IMR-90 (cell line): ENCODE measurements at regions not wholly inside any gene's neighbourhood (a gene's known extent, or its start where the extent isn't known, plus 50 kb on each side); places are given as distances from the start of the nearest gene placed in this dataset.

Source experiments
- ATAC-seq: fragments of 200-7000 bp; cut with Tn5 transposase; 2 replicates; pipeline ENCODE4 v1.9.1; 2020; ENCODE audit warnings: low read depth, mild to moderate bottlenecking, moderate library complexity
- BruUV-seq: library from RNA; stranded (reverse); fragments of 400-500 nt; replicated peaks from 2 replicates; lab custom pipeline; 2021; lab: Mats Ljungman, UMichigan
- CTCF ChIA-PET: fragments of 300-600 bp; formaldehyde crosslinking; extraction: SDS; loops from one replicate; lab custom pipeline; 2021; ENCODE audit warnings: antibody characterized with exemption; lab: Yijun Ruan, JAX
- POLR2A ChIA-PET: fragments of 300-600 bp; sonication (Branson Sonifier 250); formaldehyde crosslinking; loops from one replicate; lab custom pipeline; 2022; ENCODE audit warnings: antibody characterized with exemption; ENCODE audit not compliant: unreplicated experiment; lab: Charles Lee
- DNase-seq: peaks from one replicate; pipeline ENCODE4 v3.0.0; 2013
- H2AFZ ChIP-seq: replicated peaks from 2 replicates; pipeline ENCODE3; 2013; ENCODE audit warnings: low read length, mild to moderate bottlenecking; ENCODE audit not compliant: poor library complexity
- H2AK5ac ChIP-seq: 2 replicates; pipeline ENCODE4 v1.6.1; 2013; ENCODE audit warnings: low read depth, low read length, inconsistent platforms
- H2AK9ac ChIP-seq: replicated peaks from 2 replicates; pipeline ENCODE3; 2013; ENCODE audit warnings: mild to moderate bottlenecking, low read depth, low read length, moderate library complexity; ENCODE audit not compliant: poor library complexity
- H2BK120ac ChIP-seq: 2 replicates; pipeline ENCODE4 v1.6.1; 2013; ENCODE audit warnings: low read depth, low read length, inconsistent platforms
- H2BK15ac ChIP-seq: 3 replicates; pipeline ENCODE4 v1.6.1; 2013; ENCODE audit warnings: low read depth, low read length, inconsistent platforms
- H2BK20ac ChIP-seq: 2 replicates; pipeline ENCODE4 v1.6.1; 2013; ENCODE audit warnings: low read depth, mild to moderate bottlenecking, inconsistent platforms, low read length, moderate library complexity
- H2BK5ac ChIP-seq: 2 replicates; pipeline ENCODE4 v1.6.1; 2013; ENCODE audit warnings: mild to moderate bottlenecking, low read depth, low read length, inconsistent platforms; ENCODE audit not compliant: poor library complexity, severe bottlenecking
- H3K14ac ChIP-seq: replicated peaks from 2 replicates; pipeline ENCODE4 v1.6.1; 2013; ENCODE audit warnings: low read depth, low read length, inconsistent platforms
- H3K18ac ChIP-seq: 2 replicates; pipeline ENCODE4 v1.6.1; 2013; ENCODE audit warnings: low read depth, low read length, control low read depth
- H3K23ac ChIP-seq: 2 replicates; pipeline ENCODE4 v1.6.1; 2013; ENCODE audit warnings: low read depth, low read length, inconsistent platforms
- H3K27ac ChIP-seq: 2 replicates; pipeline ENCODE4 v1.5.1; 2013; ENCODE audit warnings: mild to moderate bottlenecking, control low read depth, low read length; ENCODE audit not compliant: insufficient read depth
- H3K27me3 ChIP-seq: 2 replicates; pipeline ENCODE4 v1.6.1; 2013; ENCODE audit warnings: low read length; ENCODE audit not compliant: control insufficient read depth, insufficient read depth
- H3K36me3 ChIP-seq: 2 replicates; pipeline ENCODE4 v1.6.1; 2013; ENCODE audit warnings: low read length, mixed read lengths; ENCODE audit not compliant: control insufficient read depth, insufficient read depth
- H3K4ac ChIP-seq: 2 replicates; pipeline ENCODE4 v1.6.1; 2013; ENCODE audit warnings: low read depth, low read length, inconsistent platforms
- H3K4me1 ChIP-seq: 2 replicates; pipeline ENCODE4 v1.6.1; 2013; ENCODE audit warnings: low read length, mixed read lengths; ENCODE audit not compliant: control insufficient read depth, insufficient read depth
- H3K4me2 ChIP-seq: 2 replicates; pipeline ENCODE4 v1.6.1; 2013; ENCODE audit warnings: low read depth, mild to moderate bottlenecking, control low read depth, low read length, moderate library complexity
- H3K4me3 ChIP-seq: 2 replicates; pipeline ENCODE4 v1.5.1; 2013; ENCODE audit warnings: low read depth, mild to moderate bottlenecking, control low read depth, low read length, moderate library complexity; ENCODE audit not compliant: insufficient read depth
- H3K56ac ChIP-seq: 2 replicates; pipeline ENCODE4 v1.6.1; 2013; ENCODE audit warnings: low read length, inconsistent platforms; ENCODE audit not compliant: insufficient read depth; ENCODE audit errors: extremely low read depth
- H3K79me1 ChIP-seq, 2 experiments: 2 replicates each; pipeline ENCODE4 v1.6.1; 2013; ENCODE audit warnings: low read length in 2 of 2, inconsistent platforms in 1 of 2, low read depth in 1 of 2
- H3K9ac ChIP-seq: 2 replicates; pipeline ENCODE4 v1.6.1; 2013; ENCODE audit warnings: low read depth, low read length, control low read depth
- H3K9me1 ChIP-seq: 2 replicates; pipeline ENCODE4 v1.6.1; 2013; ENCODE audit warnings: low read length, inconsistent platforms; ENCODE audit not compliant: insufficient read depth
- H3K9me3 ChIP-seq: 2 replicates; pipeline ENCODE4 v1.6.1; 2013; ENCODE audit warnings: low read length; ENCODE audit not compliant: control insufficient read depth, insufficient read depth
- H4K20me1 ChIP-seq: 2 replicates; pipeline ENCODE4 v1.6.1; 2013; ENCODE audit warnings: low read length, inconsistent platforms; ENCODE audit not compliant: insufficient read depth
- H4K5ac ChIP-seq: 2 replicates; pipeline ENCODE4 v1.6.1; 2013; ENCODE audit warnings: mild to moderate bottlenecking, low read depth, low read length, control low read depth
- H4K8ac ChIP-seq, 2 experiments: 2 replicates each; pipeline ENCODE4 v1.6.1; 2013; ENCODE audit warnings: low read depth in 2 of 2, low read length in 2 of 2, control low read depth in 1 of 2, inconsistent platforms in 1 of 2
- H4K91ac ChIP-seq: 2 replicates; pipeline ENCODE4 v1.6.1; 2013; ENCODE audit warnings: low read depth, low read length, inconsistent platforms; ENCODE audit not compliant: insufficient read depth
- BHLHE40 ChIP-seq: fragments of 150-350 bp; IDR thresholded peaks from 2 replicates; pipeline ENCODE4 v1.6.1; 2016; ENCODE audit warnings: mild to moderate bottlenecking, low read depth, low read length
- CEBPB ChIP-seq: IDR thresholded peaks from 2 replicates; pipeline ENCODE4 v1.6.1; 2012; ENCODE audit warnings: low read depth, low read length, improper control_type of control experiment
- CHD1 ChIP-seq: IDR thresholded peaks from 2 replicates; pipeline ENCODE4 v1.6.1; 2012; ENCODE audit warnings: low read depth, low read length, improper control_type of control experiment
- MAFK ChIP-seq: IDR thresholded peaks from 2 replicates; pipeline ENCODE4 v1.6.1; 2012; ENCODE audit warnings: low read depth, low read length, improper control_type of control experiment
- MXI1 ChIP-seq: IDR thresholded peaks from 2 replicates; pipeline ENCODE4 v1.6.1; 2012; ENCODE audit warnings: low read depth, mild to moderate bottlenecking, low read length, moderate library complexity, borderline replicate concordance
- NFE2L2 ChIP-seq: fragments of 150-350 bp; IDR thresholded peaks from 2 replicates; pipeline ENCODE4 v1.6.1; 2016; ENCODE audit warnings: low read depth, mild to moderate bottlenecking, low read length
- POLR2A ChIP-seq: IDR thresholded peaks from 2 replicates; pipeline ENCODE4 v1.6.1; 2012; ENCODE audit warnings: mild to moderate bottlenecking, low read depth, low read length
- RAD21 ChIP-seq: IDR thresholded peaks from 2 replicates; pipeline ENCODE4 v1.6.1; 2012; ENCODE audit warnings: low read length, improper control_type of control experiment
- RCOR1 ChIP-seq: IDR thresholded peaks from 2 replicates; pipeline ENCODE4 v1.6.1; 2012; ENCODE audit warnings: mild to moderate bottlenecking, low read length, improper control_type of control experiment; ENCODE audit not compliant: insufficient replicate concordance
- RFX5 ChIP-seq: IDR thresholded peaks from 2 replicates; pipeline ENCODE4 v1.8.0; 2012; ENCODE audit warnings: low read depth, mild to moderate bottlenecking, low read length, moderate library complexity
- SMC3 ChIP-seq: fragments of 150-350 bp; IDR thresholded peaks from 2 replicates; pipeline ENCODE4 v1.6.1; 2016; ENCODE audit warnings: low read depth, mild to moderate bottlenecking, antibody characterized with exemption, low read length, moderate library complexity
- WGBS, 2 experiments: methylation state at CpG; one replicate each; pipeline versions ENCODE4 v1.1.5 to v1.1.7; 2013; ENCODE audit warnings: missing lambda C conversion rate in 2 of 2; ENCODE audit not compliant: insufficient read length in 1 of 2; ENCODE audit errors: extremely low coverage in 2 of 2; 5-methylcytosine and 5-hydroxymethylcytosine counted together
- dilution Hi-C: fragments of 300-500 bp; cut with HindIII; formaldehyde crosslinking; loops from one replicate; pipeline ENCODE4 v1.14.3; 2018; ENCODE audit warnings: low sequenced_read_pairs; ENCODE audit not compliant: unreplicated experiment
- in situ Hi-C: fragments of 300-500 bp; cut with MboI; formaldehyde crosslinking; loops from 3 replicates; pipeline ENCODE4 v1.14.3; 2019; ENCODE audit warnings: low sequenced_read_pairs, inconsistent platforms, mixed read lengths
- intact Hi-C: fragments of 100-400 bp; cut with micrococcal nuclease; formaldehyde crosslinking; loops from 2 replicates; pipeline ENCODE4 v1.10.0; 2022
- TF ChIP-seq, protein P1 (sequence below): fragments of 150-350 bp; IDR thresholded peaks from 2 replicates; pipeline ENCODE4 v1.6.1; 2017; ENCODE audit warnings: mild to moderate bottlenecking, antibody characterized with exemption, low read length, low read depth
- TF ChIP-seq, protein P2 (sequence below): conservative IDR thresholded peaks from 2 replicates; pipeline ENCODE4 v1.5.1; 2012; ENCODE audit warnings: mild to moderate bottlenecking, low read depth, low read length, improper control_type of control experiment

DNA sequence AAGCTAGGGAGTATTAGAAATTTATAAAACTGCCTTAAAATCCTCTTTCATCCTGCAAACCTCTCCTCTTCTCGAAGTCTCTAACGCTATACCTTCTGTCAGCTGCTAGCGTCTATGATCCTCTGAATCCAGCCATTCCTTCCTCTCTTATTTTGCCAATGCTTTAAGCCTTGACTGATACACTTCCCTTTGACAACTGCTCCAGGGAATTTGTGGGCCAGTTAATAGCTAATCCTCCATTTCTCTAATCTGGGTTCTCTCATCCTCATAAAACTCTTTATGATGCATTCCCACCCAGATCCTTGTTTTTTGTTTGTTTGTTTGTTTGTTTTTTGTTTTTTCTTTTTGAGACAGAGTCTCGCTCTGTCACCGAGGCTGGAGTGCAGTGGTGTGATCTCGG, 293.6 kb upstream of the PUDP start:
- Histone ChIP-seq H2BK20ac (no peak overlapping the region), H2BK120ac (no peak overlapping the region), H3K9ac (no peak overlapping the region), H2BK5ac (no peak overlapping the region), H3K4me1 (no peaks in the 10 kb centered on the region), H3K56ac (no peak overlapping the region), H4K5ac (no peak overlapping the region), H3K4me2 (no peak overlapping the region), H3K4ac (no peak overlapping the region), H3K27ac (no peak overlapping the region), H3K9me1 (no peaks in the 10 kb centered on the region), H2AK5ac (no peak overlapping the region), H4K8ac (no peak overlapping the region), H3K18ac (no peak overlapping the region), H2AFZ (no peak overlapping the region), H3K36me3 (no peaks in the 10 kb centered on the region), H2AK9ac (no peak overlapping the region), H3K23ac (no peak overlapping the region), H3K14ac (no peak overlapping the region), H2BK15ac (no peak overlapping the region), H3K27me3 (no peaks in the 10 kb centered on the region), H4K20me1 (no peaks in the 10 kb centered on the region), H4K91ac (no peak overlapping the region), H3K9me3 (no peaks in the 10 kb centered on the region), H3K79me1 (no peaks in the 10 kb centered on the region), H3K4me3 (no peak overlapping the region)
- ChIA-PET CTCF (no interaction called here), POLR2A (no interaction called here)
- 100% methylated on average over 1 of the region's 6 CpGs; no CpG with 5 or more reads in 1 of the 2 experiments for WGBS, 2 experiments
- ATAC-seq (no peak), DNase-seq (no peak)
- intact Hi-C loops = no loop called here
- BruUV-seq = no TSS peak
- in situ Hi-C loops = no loop called here
- no peak for TF ChIP-seq CEBPB
- no peak for TF ChIP-seq RCOR1
- TF ChIP-seq, protein P1, sequence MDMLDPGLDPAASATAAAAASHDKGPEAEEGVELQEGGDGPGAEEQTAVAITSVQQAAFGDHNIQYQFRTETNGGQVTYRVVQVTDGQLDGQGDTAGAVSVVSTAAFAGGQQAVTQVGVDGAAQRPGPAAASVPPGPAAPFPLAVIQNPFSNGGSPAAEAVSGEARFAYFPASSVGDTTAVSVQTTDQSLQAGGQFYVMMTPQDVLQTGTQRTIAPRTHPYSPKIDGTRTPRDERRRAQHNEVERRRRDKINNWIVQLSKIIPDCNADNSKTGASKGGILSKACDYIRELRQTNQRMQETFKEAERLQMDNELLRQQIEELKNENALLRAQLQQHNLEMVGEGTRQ = no peak
- no peak for TF ChIP-seq MXI1
- no peak for TF ChIP-seq SMC3
- no peak for TF ChIP-seq POLR2A
- TF ChIP-seq NFE2L2 = no peak
- no peak for TF ChIP-seq RFX5
- TF ChIP-seq MAFK = no peak
- TF ChIP-seq, protein P2, sequence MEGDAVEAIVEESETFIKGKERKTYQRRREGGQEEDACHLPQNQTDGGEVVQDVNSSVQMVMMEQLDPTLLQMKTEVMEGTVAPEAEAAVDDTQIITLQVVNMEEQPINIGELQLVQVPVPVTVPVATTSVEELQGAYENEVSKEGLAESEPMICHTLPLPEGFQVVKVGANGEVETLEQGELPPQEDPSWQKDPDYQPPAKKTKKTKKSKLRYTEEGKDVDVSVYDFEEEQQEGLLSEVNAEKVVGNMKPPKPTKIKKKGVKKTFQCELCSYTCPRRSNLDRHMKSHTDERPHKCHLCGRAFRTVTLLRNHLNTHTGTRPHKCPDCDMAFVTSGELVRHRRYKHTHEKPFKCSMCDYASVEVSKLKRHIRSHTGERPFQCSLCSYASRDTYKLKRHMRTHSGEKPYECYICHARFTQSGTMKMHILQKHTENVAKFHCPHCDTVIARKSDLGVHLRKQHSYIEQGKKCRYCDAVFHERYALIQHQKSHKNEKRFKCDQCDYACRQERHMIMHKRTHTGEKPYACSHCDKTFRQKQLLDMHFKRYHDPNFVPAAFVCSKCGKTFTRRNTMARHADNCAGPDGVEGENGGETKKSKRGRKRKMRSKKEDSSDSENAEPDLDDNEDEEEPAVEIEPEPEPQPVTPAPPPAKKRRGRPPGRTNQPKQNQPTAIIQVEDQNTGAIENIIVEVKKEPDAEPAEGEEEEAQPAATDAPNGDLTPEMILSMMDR = no peak
- no peak for TF ChIP-seq RAD21
- TF ChIP-seq BHLHE40 = no peak
- no peak for TF ChIP-seq CHD1
- dilution Hi-C loops = no loop called here
